GM12891 (cell line): ENCODE measurements at regions not wholly inside any gene's neighbourhood (a gene's known extent, or its start where the extent isn't known, plus 50 kb on each side); places are given as distances from the start of the nearest gene placed in this dataset.

Experiments used
- POLR2A ChIP-seq: IDR thresholded peaks from 2 replicates; pipeline ENCODE4 v1.6.1; 2011; ENCODE audit warnings: low read depth, low read length, control low read depth
- POLR2AphosphoS5 ChIP-seq: IDR thresholded peaks from 2 replicates; pipeline ENCODE4 v1.6.1; 2011; ENCODE audit warnings: low read depth, low read length, control low read depth

- TF ChIP-seq POLR2A (no peak), POLR2AphosphoS5 (no peak)
These were observed 542.6 kb downstream of the ZEB2 start for GRCh38 chr2:143977356-143977755.
